Neuronal stem cell (in vitro differentiated cells): ENCODE measurements at regions not wholly inside any gene's neighbourhood (a gene's known extent, or its start where the extent isn't known, plus 50 kb on each side); places are given as distances from the start of the nearest gene placed in this dataset.

Source experiments
- DNase-seq: peaks from one replicate; pipeline ENCODE4 v3.0.0-alpha.2; 2013; ENCODE audit warnings: low spot score
- H2AFZ ChIP-seq: one replicate; pipeline ENCODE4 v1.6.1; 2013; ENCODE audit warnings: mild to moderate bottlenecking, low read length, inconsistent platforms
- H2AK5ac ChIP-seq: 2 replicates; pipeline ENCODE4 v1.6.1; 2013; ENCODE audit warnings: low read depth, mild to moderate bottlenecking, inconsistent platforms, low read length, moderate library complexity, mixed read lengths
- H2BK120ac ChIP-seq: 2 replicates; pipeline ENCODE4 v1.6.1; 2013; ENCODE audit warnings: low read depth, mild to moderate bottlenecking, inconsistent platforms, low read length, moderate library complexity, mixed read lengths
- H2BK12ac ChIP-seq: one replicate; pipeline ENCODE4 v1.6.1; 2013; ENCODE audit warnings: low read length, inconsistent platforms
- H2BK15ac ChIP-seq: 2 replicates; pipeline ENCODE4 v1.6.1; 2013; ENCODE audit warnings: mild to moderate bottlenecking, low read length, inconsistent platforms, mixed read lengths
- H2BK5ac ChIP-seq: one replicate; pipeline ENCODE4 v1.6.1; 2013; ENCODE audit warnings: inconsistent platforms, mild to moderate bottlenecking, low read length, moderate library complexity
- H3K14ac ChIP-seq: one replicate; pipeline ENCODE4 v1.6.1; 2013; ENCODE audit warnings: low read length, inconsistent platforms
- H3K18ac ChIP-seq: 2 replicates; pipeline ENCODE4 v1.6.1; 2013; ENCODE audit warnings: low read length, inconsistent platforms
- H3K23ac ChIP-seq: 2 replicates; pipeline ENCODE4 v1.6.1; 2013; ENCODE audit warnings: low read depth, mild to moderate bottlenecking, mixed read lengths, low read length, inconsistent platforms; ENCODE audit not compliant: poor library complexity
- H3K27ac ChIP-seq: replicated peaks from 3 replicates; pipeline ENCODE4 v1.5.1; 2013; ENCODE audit warnings: low read length, inconsistent platforms
- H3K27me3 ChIP-seq, 3 experiments: 2 replicates each; pipeline ENCODE4 v1.6.1; 2013; ENCODE audit warnings: low read length in 3 of 3, mild to moderate bottlenecking in 2 of 3, inconsistent platforms in 1 of 3, low read depth in 1 of 3, mixed read lengths in 1 of 3, moderate library complexity in 1 of 3; ENCODE audit not compliant: control insufficient read depth in 3 of 3, insufficient read depth in 3 of 3
- H3K36me3 ChIP-seq, 2 donors: replicated peaks in 1 of 2; 2 replicates each; pipeline ENCODE4 v1.6.1; 2013; ENCODE audit warnings: low read length in 2 of 2; ENCODE audit not compliant: control insufficient read depth in 2 of 2, insufficient read depth in 2 of 2
- H3K4ac ChIP-seq: 2 replicates; pipeline ENCODE4 v1.6.1; 2013; ENCODE audit warnings: inconsistent platforms, mild to moderate bottlenecking, low read length, moderate library complexity
- H3K4me1 ChIP-seq, 2 donors: 1 replicate in 1 of 2; 2 replicates in 1 of 2; pipeline ENCODE4 v1.6.1; 2013; ENCODE audit warnings: low read length in 2 of 2, low read depth in 1 of 2; ENCODE audit not compliant: control insufficient read depth in 2 of 2, insufficient read depth in 1 of 2
- H3K4me2 ChIP-seq: one replicate; pipeline ENCODE4 v1.6.1; 2013; ENCODE audit warnings: mild to moderate bottlenecking, low read length, inconsistent platforms; ENCODE audit not compliant: insufficient read depth, poor library complexity, severe bottlenecking
- H3K4me3 ChIP-seq, 2 donors: 2 replicates each; pipeline ENCODE4 v1.5.1; 2013; ENCODE audit warnings: low read length in 2 of 2, mild to moderate bottlenecking in 2 of 2, inconsistent platforms in 1 of 2, moderate library complexity in 1 of 2
- H3K79me1 ChIP-seq: one replicate; pipeline ENCODE4 v1.6.1; 2013; ENCODE audit warnings: low read depth, mild to moderate bottlenecking, inconsistent platforms, low read length, moderate library complexity
- H3K9ac ChIP-seq: one replicate; pipeline ENCODE4 v1.6.1; 2013; ENCODE audit warnings: mild to moderate bottlenecking, low read depth, low read length, inconsistent platforms; ENCODE audit not compliant: poor library complexity
- H3K9me3 ChIP-seq, 2 donors: replicated peaks in 1 of 2; 2 replicates each; pipeline versions ENCODE3 to v1.6.1; 2013; ENCODE audit warnings: low read length in 2 of 2, mild to moderate bottlenecking in 2 of 2, inconsistent platforms in 1 of 2, low read depth in 1 of 2, mixed read lengths in 1 of 2, moderate library complexity in 1 of 2; ENCODE audit not compliant: control insufficient read depth in 2 of 2, insufficient read depth in 1 of 2
- H4K8ac ChIP-seq: one replicate; pipeline ENCODE4 v1.6.1; 2013; ENCODE audit warnings: low read depth, mild to moderate bottlenecking, inconsistent platforms, low read length, moderate library complexity
- H4K91ac ChIP-seq: one replicate; pipeline ENCODE4 v1.6.1; 2013; ENCODE audit warnings: low read length, low read depth, mild to moderate bottlenecking, inconsistent platforms; ENCODE audit not compliant: poor library complexity
- WGBS, 2 donors: extraction: QIAGEN DNeasy Blood & Tissue Kit; methylation state at CpG; one replicate each; pipeline ENCODE4 v1.1.7; 2013; ENCODE audit warnings: missing lambda C conversion rate in 2 of 2, mixed read lengths in 1 of 2; ENCODE audit not compliant: insufficient read length in 2 of 2, insufficient replicate concordance in 1 of 2; ENCODE audit errors: extremely low coverage in 2 of 2; 5-methylcytosine and 5-hydroxymethylcytosine counted together

DNA sequence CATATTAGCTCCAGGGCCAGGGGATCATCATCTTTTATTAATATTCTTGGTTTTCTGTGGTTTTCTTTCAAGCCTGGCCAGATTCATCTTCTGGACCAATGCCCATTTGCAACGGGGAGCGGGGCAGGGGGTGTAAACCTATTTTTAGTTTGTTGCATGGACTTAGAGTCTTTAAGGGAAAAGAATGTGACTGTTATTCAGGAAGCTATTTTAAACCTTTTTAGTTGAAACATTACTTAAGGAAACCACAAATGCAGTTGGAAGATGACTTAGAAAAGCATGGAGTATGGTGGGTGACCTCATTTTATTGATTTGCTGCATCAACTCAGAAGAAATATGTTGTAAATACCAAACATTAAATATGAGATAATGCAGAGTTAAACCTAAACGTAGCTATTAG is 368.4 kb upstream of the E2F7 start:
- no CpG with 5 or more reads among the region's 3 CpGs for WGBS, 2 donors
- H3K27ac ChIP-seq: no peak overlapping the region
- no peak overlapping the region for H2BK12ac ChIP-seq
- H3K36me3 ChIP-seq: no peaks in the 10 kb centered on the region
- H3K4ac ChIP-seq: no peak overlapping the region
- H4K8ac ChIP-seq: no peak overlapping the region
- H2BK120ac ChIP-seq: no peak overlapping the region
- no peaks in the 10 kb centered on the region for H3K9me3 ChIP-seq
- H2AK5ac ChIP-seq: no peak overlapping the region
- no peaks in the 10 kb centered on the region for H3K27me3 ChIP-seq
- H3K9ac ChIP-seq: no peak overlapping the region
- H3K79me1 ChIP-seq: no peaks in the 10 kb centered on the region
- H2BK15ac ChIP-seq: no peak overlapping the region
- H3K18ac ChIP-seq: no peak overlapping the region
- no peak overlapping the region for H3K23ac ChIP-seq
- no peak overlapping the region for H2AFZ ChIP-seq
- H3K4me3 ChIP-seq: no peak overlapping the region
- no peak for DNase-seq
- no peak overlapping the region for H2BK5ac ChIP-seq
- no peak overlapping the region for H3K4me2 ChIP-seq
- H4K91ac ChIP-seq: no peak overlapping the region
- no peaks in the 10 kb centered on the region for H3K4me1 ChIP-seq
- H3K14ac ChIP-seq: no peak overlapping the region

DNA sequence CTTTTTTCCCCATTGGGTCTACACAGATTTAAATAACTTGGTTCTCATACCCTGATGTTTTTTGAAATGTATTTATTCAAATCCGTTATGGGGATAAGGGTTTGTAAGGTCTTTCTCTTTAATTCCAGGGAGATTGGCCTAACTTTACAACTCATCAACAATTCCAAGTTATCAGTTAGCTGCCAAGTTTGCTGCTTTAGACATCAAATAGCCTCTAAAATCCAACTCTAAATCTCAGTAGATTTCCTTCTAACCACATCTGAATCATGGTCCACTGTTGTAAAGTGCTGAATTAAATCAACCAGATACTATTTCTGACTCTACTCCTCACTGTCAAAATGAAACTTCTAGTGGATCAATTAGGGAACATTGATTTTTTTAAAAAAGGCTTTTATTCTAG is 364.1 kb upstream of the E2F7 start:
- no peak overlapping the region for H3K18ac ChIP-seq
- no peaks in the 10 kb centered on the region for H3K36me3 ChIP-seq
- no peak overlapping the region for H2BK12ac ChIP-seq
- DNase-seq: no peak
- no peak overlapping the region for H2AK5ac ChIP-seq
- no peak overlapping the region for H4K8ac ChIP-seq
- H3K27me3 ChIP-seq: no peaks in the 10 kb centered on the region
- H3K4me2 ChIP-seq: no peak overlapping the region
- H3K27ac ChIP-seq: no peak overlapping the region
- no peaks in the 10 kb centered on the region for H3K79me1 ChIP-seq
- no peak overlapping the region for H3K9ac ChIP-seq
- H2BK120ac ChIP-seq: no peak overlapping the region
- no peaks in the 10 kb centered on the region for H3K4me1 ChIP-seq
- no peak overlapping the region for H4K91ac ChIP-seq
- no peak overlapping the region for H3K14ac ChIP-seq
- H3K4me3 ChIP-seq: no peak overlapping the region
- no peak overlapping the region for H2BK15ac ChIP-seq
- no peak overlapping the region for H2AFZ ChIP-seq
- whole genome bisulfite sequencing, 2 donors: no CpG with 5 or more reads among the region's 1 CpG
- H3K4ac ChIP-seq: no peak overlapping the region
- H2BK5ac ChIP-seq: no peak overlapping the region
- H3K9me3 ChIP-seq: no peaks in the 10 kb centered on the region
- H3K23ac ChIP-seq: no peak overlapping the region

DNA sequence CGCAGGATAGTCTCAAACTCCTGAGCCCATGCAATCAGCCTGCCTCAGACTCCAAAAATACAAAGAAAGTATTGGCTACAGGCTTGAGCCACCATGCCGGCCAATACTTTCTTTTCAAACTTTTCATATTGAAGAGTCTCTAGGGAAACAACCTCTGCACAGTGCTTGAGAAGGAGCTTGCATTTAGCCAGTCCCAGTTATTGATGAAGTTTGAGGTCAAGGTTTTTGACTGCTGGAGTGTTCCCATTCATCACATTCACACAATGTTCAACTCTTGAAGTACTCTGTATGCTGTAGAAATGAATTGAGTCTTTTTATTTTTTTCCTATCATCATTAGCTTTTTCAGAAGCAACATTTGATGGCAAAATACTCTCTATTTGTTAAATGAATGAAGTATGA is 355.8 kb upstream of the E2F7 start:
- H3K4me2 ChIP-seq: no peak overlapping the region
- H2AK5ac ChIP-seq: no peak overlapping the region
- no peaks in the 10 kb centered on the region for H3K36me3 ChIP-seq
- no peak overlapping the region for H3K18ac ChIP-seq
- no peak overlapping the region for H2BK5ac ChIP-seq
- H3K9ac ChIP-seq: no peak overlapping the region
- WGBS, 2 donors: no CpG with 5 or more reads among the region's 2 CpGs
- no peak overlapping the region for H2BK12ac ChIP-seq
- no peaks in the 10 kb centered on the region for H3K79me1 ChIP-seq
- no peak overlapping the region for H3K4me3 ChIP-seq
- H2BK15ac ChIP-seq: no peak overlapping the region
- H4K91ac ChIP-seq: no peak overlapping the region
- H3K9me3 ChIP-seq: no peaks in the 10 kb centered on the region
- H2AFZ ChIP-seq: no peak overlapping the region
- H3K23ac ChIP-seq: no peak overlapping the region
- no peak overlapping the region for H4K8ac ChIP-seq
- no peak overlapping the region for H3K14ac ChIP-seq
- H2BK120ac ChIP-seq: no peak overlapping the region
- no peak overlapping the region for H3K27ac ChIP-seq
- no peaks in the 10 kb centered on the region for H3K27me3 ChIP-seq
- DNase-seq: no peak
- H3K4me1 ChIP-seq: peaks cover 0 to 3% of the 10 kb centered on the region in 2 donors
- no peak overlapping the region for H3K4ac ChIP-seq

DNA sequence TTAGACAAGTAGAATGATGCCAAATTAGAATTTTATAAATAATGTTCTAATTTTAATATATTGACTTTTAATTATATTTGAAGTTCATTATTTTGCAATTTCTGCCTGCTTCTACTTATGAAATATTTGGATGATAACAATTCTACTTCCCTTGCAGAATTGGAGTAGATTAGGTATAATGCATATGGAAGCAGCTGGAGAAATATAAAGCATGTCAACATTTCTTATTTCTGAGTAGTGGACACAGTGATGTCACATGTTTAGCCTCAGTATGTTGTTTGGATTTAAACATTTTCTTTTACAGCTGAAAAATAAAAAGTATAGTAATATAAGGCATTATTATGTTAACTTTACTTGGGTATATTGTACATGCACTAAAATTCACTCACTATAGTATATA is 344.2 kb upstream of the E2F7 start:
- no peak overlapping the region for H4K91ac ChIP-seq
- H3K4me1 ChIP-seq: no peaks in the 10 kb centered on the region
- no peak overlapping the region for H4K8ac ChIP-seq
- no peak overlapping the region for H3K18ac ChIP-seq
- H2AFZ ChIP-seq: no peak overlapping the region
- H3K9me3 ChIP-seq: no peaks in the 10 kb centered on the region
- no peak overlapping the region for H2BK5ac ChIP-seq
- no peaks in the 10 kb centered on the region for H3K27me3 ChIP-seq
- no peak for DNase-seq
- H2BK12ac ChIP-seq: no peak overlapping the region
- H2AK5ac ChIP-seq: no peak overlapping the region
- no peak overlapping the region for H3K23ac ChIP-seq
- H2BK15ac ChIP-seq: no peak overlapping the region
- no peak overlapping the region for H3K4me3 ChIP-seq
- no peak overlapping the region for H3K4me2 ChIP-seq
- H3K36me3 ChIP-seq: no peaks in the 10 kb centered on the region
- H3K14ac ChIP-seq: no peak overlapping the region
- no peak overlapping the region for H2BK120ac ChIP-seq
- no peak overlapping the region for H3K27ac ChIP-seq
- H3K4ac ChIP-seq: no peak overlapping the region
- no peaks in the 10 kb centered on the region for H3K79me1 ChIP-seq
- no peak overlapping the region for H3K9ac ChIP-seq
